Activated CD4-positive, alpha-beta T cell treated with anti-CD3 and anti-CD28 coated beads, Interleukin-10, Interleukin-2, amounts not matched to agents 100 ng/mL and 50 ng/mL, durations not matched to agents 16 hours and 8 hours (primary cell): ENCODE measurements at regions not wholly inside any gene's neighbourhood (a gene's known extent, or its start where the extent isn't known, plus 50 kb on each side); places are given as distances from the start of the nearest gene placed in this dataset.

Source experiments
- DNase-seq: peaks from one replicate; pipeline ENCODE4 v3.0.0-alpha.2; 2020

DNA sequence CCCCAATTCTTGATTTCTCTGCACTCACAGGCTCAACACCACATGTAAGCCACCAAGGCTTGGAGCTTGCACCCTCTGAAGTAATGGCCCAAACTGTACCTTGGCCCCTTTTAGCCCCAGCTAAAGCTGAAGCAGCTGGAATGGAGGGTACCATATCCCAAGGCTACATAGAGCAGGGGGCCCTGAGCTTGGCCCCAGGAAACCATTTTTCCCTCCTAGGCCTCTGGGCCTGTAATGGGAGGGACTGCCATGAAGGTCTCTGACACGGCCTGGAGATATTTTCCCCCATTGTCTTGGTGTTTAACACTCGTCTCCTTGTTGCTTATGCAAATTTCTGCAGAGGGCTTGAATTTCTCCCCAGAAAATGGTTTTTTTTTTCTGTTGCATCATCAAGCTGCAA is 69.7 kb downstream of the SKA1 start:
- no peak for DNase-seq

DNA sequence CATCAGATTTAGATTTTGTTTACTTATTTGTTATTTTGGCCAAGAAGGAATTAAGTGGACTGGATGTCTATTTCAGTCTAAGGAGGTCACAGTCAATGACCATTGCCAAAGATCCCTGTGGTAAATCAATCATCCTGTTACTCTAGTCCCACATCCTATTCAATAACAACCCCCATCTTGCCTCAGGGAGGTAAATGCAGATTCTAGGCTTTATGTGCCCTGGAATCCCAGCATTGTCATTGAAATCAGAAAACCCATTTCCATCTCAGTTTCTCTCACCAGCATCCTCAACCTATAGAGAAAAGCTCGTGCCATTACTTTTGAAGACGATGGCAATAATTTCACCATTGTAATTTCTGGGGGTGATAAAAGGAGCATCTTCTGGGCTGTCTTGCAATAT is 71.8 kb downstream of the SKA1 start:
- no peak for DNase-seq

DNA sequence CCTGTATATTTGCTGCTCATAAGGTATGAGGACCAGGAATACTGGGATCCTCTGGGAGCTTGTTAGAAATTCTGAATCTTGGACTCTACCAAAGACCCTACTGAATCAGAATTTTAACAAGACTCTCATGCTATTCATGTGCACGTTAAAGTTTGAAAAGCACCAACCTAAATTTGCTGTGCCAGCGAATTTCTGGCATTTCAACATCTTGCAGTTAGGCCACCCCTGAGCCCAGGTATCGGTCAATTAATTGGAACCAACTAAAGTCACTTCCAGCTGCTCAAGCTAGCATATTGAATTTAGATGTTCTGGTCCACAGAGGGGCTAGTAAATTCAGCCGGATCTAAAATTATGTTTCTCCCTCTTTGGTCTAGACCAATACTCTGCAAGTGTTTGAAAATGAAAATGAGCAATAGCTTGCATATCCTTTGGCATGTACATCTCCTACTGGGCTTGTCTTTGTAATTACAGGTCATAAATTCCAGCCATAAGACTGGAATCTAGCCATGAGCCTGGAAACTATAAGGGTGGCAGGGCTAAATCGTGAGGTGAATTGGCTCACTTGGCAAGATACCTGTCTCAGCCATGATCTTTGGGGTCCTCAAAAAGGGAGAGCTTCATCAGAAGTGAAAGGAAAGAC is 72.4 kb downstream of the SKA1 start:
- no peak for DNase-seq

DNA sequence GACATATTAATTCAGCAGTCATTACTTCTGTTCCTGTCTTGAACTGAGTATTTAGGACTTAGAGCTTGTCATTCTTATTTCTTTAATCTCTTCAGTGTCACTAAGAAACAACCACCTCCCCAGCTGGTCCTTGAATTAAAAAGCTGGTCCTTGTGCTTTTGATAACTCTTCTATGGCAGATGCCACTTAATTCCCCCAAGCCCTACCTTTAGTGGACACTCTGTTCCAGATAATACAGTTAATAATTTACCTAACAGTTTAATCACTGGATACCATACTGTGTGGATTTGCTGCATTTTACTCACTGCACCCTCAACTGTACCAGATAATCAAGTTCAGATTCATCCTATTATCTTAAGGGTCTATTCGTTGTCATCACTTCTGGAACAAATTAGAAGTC is 73.1 kb downstream of the SKA1 start:
- no peak for DNase-seq

DNA sequence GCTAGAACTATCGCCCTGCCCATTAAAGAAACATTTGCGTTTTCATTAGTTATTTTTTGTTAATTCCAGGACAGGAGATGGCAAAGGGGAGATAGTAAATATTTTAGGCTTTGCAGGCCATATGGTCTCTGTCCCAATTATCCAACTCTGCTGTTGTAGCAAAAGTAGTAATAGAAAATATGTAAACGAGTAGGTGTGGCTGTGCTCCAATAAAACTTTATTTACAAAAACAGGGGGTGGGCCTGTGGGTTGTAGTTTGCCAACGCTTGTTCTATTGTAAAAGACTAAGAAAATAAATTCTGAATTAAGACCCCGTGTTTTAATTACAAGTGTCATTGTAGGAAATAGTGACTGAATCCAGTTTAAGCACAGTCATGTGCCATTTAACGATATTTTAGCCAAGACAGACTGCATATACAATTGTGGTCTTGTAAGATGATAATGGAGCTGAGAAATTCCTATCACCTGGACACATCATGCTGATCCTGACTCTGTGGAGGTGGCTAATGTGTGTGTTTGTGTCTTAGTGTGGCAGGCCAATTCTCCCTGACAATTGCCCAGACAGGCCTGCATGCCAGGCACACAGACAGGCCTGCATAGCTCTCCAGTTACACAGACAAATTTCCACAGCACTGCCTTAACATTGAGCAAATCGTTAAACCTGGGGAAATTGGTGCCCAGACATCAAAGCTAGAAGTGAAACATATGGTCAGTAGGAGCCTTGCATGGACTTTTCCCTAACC is 76.4 kb downstream of the SKA1 start:
- no peak for DNase-seq

DNA sequence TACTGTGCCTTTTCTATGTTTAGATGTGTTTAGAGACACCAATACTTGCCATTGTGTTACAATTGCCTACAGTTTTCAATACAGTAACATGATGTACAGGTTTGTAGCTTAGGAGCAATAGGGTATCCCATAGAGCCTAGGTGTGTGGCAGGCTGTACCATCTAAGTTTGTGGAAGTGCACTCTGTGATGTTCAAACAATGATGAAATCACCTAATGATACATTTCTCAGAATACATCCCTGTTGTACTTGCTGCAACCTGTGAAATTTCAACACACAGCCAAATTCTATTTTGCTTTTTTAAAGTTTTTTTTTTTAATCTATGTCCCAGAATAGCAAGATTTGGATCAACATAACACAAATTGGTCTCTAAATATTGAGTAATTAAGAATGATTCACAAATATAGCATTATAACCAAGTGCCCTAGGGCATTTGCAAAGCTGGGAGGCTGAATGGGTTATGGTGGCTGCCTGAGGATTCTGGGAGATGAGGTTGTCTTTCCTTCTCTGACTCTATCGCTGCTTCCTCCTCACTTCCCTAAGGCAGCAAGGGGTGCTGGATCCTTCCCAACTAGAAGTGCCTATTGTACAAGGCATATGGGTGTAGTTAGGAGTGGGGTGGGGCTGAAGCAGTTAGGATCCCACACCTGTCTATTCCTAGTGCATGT is 78.3 kb downstream of the SKA1 start:
- DNase-seq: no peak

DNA sequence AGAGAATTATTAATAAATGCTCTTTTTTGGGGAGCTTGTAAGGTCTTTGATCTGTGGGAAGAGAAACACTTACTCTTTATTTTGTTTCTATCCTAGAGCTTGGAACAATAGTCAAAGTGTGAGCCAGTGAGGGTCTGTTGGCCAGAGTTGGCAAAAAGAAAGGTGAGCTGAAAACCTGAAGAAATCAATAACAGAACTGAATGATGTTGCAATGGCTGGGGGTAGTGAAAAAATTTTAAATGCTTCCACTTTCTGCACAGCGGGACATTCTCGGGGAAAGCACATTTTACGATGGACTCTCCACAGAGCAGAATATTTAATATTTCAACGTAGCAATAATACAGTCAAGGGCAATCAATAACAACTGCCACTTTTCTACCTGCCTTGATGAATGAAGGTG is 78.9 kb downstream of the SKA1 start:
- no peak for DNase-seq

DNA sequence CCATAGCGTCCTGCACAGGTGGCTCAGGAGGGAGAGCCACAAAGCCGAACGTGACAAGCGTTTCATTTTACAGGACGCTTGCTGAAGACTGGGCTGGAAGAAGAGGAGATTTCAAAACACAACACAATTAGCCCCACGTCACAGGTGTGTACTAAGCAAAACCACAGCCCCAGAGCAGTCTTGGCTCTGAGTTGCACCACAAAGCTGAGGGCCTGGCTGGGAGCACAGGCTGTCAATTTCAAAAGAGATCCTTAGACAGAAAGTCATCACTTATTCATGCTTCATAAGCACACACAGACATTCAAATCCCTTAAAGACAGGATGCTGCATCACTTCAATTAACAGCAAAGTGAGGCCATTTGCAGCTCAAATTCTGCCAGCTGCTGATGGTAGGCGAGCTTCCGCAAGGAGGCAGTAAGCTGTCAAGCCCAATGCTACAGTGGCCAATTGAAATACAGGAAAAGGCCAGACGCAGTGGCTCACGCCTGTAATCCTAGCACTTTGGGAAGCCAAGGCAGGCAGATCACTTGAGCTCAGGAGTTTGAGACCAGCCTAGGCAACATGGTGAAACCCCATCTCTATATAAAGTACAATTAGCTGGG is 79.6 kb downstream of the SKA1 start:
- DNase-seq: no peak

DNA sequence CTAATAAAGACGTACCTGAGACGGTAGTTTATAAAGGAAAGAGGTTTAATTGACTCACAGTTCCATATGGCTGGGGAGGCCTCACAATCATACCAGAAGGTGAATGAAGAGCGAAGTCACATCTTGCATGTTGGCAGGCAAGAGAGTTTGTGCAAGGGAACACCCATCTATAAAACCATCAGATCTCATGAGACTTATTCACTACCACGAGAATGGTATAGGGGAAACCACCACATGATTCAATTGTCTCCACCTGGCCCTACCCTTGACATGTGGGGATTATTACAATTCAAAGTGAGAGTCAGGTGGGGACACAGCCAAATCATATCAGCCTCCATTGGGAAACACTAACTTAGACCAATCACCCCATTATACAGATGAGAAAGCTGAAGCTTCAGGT is 81.4 kb downstream of the SKA1 start:
- no peak for DNase-seq

DNA sequence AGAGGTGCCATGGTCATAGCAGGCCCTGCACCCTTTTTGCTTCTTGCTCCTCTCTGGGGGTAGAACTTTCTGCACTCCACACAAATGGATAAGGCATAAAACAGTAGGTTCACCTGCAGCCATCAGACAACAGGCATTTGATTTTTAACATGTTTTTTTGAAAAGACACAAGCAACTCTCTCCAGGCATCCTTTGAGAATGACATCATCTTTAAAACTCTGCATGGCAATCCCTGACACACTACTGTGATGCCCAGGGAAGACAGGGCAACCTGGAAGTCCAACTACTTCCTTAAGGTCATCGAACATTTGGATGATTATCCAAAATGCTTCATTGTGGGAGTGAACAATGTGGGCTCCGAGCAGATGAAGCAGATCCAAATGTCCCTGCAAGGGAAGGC is 82.8 kb downstream of the SKA1 start:
- DNase-seq: no peak

DNA sequence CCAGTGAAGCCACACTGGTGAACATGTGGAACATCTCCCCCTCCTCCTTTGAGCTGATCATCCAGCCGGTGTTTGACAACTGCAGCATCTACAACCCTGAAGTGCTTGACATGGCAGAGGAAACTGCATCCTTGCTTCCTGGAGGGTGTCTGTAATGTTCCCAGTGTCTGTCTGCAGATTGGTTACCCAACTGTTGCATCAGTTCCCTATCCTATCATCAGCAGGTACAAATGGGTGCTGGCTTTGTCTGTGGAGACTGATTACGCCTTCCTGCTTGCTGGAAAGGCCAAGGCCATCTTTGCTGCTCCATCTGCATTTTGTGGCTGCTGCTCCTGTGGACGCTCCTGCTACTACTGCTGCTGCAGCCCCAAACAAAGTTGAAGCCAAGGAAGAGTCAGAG is 83.5 kb downstream of the SKA1 start:
- DNase-seq: no peak

DNA sequence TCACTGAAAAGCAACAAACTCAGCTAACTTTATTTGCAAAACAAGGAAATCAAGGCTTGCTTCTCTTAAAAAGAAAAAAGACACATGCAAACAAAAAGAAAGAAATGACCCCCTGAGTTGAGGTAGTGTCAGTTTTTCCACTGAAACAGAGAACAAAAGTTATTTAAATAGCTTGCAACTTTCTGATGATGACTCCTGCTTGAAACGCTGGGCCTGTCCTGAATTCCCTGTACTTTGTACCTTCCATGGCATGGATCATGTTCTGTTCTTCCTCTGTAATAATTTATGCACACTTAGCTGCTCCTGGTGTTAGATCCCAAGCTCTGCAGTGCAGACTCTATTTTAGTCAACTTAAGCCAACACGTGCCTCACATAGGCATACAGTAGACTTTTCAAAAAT is 84.0 kb downstream of the SKA1 start:
- DNase-seq: no peak

DNA sequence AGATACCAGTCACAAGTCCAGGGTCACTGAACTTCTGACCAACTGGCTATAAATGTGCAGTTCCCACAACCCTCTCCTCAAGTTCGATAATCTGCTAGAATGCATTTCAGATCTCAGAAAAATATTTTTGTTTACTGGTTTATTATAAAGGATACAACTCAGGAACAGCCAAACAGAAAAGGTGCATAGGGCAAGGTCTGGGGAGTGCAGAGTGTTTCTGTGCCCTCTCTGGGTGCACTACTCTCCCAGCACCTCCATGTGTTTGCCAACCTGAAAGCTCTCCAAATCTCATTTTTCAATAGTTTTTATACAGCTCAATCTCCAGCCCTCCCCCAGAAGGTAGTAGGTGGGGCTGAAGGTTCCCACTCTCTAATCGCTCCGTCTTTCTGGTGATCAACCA is 85.2 kb downstream of the SKA1 start:
- DNase-seq: no peak

DNA sequence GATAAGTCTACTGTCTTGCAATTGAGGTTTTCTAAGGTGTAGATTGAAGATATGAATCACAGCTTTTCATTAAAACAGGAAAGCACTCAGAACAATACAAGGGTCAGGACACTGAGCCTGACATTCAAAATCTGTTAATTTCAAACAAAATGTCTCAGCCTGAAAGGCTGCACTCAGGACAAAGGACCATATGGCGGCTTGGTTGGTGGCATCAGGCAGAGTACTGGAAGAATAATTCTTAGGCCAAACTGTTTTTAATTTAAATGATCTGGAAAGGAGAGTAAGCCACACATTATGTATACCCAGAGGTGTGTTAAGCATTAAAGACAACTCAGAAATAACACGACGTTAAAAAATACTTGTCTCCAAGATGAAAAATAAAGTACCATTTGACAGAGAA is 85.9 kb downstream of the SKA1 start:
- DNase-seq: no peak

DNA sequence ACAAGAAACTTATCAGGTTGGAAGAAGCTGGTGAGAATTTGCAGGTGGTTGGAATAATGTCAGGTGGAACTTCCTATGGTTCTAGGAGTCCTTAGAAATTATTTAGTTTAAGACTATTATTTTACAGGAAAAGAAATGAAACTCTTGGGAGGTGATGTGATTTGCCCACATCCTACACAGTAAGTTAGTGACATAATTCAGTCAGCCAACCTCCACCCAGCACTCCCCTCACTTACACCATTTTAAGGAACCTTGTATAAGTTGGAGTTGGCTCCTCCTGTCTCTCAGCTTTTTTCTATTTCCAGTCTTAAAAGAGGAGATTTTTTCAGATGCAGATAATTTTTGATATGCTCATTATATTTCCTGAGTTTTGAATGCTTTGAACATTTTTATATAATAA is 86.4 kb downstream of the SKA1 start:
- no peak for DNase-seq

DNA sequence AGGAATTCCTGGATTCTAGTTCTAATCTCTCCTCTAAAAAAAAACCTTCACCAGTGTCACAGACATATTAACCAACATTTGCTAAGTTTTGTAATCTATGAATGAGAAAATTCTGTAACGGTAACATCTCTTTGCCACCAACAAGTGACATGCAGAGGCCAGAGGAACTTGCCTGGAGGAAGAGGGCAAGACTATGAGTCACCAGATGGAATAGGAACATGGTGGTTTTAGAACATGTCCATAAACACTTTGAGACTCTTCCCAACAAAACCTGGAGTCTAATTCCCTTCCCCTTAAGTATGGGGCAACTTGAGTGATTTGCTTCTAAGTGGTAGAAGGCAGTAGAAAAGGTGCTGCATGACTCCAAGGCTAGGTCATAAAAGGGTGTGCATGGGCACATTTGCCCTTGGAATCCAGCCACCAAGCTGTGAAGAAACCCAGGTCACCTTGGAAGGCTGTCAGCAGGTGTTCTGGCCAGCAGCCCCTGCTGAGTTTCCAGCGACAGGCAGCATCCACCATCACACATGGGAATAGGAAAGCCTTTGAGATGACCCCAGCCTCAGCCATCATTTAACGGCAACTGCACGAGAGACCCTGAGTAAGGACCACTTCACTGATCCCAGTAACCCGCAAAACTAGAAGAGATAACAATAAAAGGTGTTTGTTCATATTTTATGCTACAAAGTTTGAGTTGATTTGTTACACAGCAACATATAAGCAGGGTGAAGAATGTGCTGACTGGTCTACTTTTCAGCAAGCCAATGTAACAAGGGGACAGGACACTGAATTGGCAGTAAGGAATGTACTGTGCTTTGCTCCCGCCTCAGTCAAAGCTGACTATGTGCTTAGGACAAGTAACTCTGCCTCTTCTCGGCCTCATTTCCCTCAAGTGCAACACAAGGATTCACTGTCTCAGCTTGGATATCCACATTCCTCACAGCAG is 90.6 kb downstream of the SKA1 start:
- DNase-seq: no peak

DNA sequence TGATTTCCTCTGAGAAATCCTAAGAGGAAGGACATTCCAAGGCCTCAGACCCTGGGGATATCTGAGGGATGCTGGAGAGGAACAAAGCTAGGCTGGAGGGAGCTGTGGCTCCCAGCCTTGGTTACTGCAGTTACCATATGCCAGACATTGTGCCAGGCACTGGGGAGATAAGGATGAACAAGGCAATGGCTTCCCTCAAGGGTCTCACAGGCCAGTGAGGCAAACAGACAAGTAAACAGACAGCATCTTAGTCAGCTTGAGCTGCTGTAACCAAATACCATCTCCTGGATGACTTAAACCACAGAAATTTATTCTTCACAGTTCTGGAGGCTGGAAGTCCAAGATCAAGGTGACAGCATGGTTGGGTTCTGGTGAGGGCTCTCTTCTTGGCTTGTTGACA is 91.8 kb downstream of the SKA1 start:
- DNase-seq: no peak

DNA sequence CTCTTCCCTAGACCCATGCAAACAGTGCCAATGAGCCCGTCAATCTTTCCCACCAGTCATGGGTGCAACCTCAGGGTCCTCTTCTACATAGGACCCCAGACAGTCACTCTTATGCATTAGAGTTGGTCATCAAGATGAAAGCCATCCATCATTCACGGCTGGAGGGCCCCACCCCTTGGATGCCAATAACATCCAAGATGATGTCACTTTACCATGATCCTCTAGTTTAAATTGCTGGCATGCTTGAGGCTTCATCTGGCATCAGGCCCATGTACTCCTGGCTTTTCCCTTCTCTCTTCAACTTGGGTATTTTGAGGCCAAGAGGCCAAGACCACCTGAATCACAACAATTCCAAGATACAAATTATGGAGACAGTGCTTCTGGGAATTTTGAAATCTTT is 91.1 kb upstream of the MAPK4 start:
- no peak for DNase-seq

DNA sequence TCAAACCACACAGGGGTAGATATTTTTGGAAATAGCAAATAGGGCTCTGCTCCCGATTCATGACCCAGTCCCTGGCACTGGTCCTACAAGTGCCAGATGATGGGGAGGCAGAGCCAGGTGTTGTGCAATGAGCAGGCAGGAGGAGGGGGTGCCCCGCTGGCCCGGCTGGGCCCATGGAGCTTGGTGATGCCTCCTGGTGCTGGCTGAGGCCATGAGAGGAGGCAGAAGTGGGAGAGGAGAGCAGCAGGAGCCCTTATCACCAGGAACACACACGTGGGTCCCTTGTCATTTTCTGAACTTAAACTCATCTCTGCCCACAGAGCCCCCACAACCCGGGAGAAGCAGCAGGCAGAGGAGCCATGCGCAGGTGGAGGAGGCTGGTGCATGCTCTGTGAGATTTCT is 90.5 kb upstream of the MAPK4 start:
- DNase-seq: no peak

DNA sequence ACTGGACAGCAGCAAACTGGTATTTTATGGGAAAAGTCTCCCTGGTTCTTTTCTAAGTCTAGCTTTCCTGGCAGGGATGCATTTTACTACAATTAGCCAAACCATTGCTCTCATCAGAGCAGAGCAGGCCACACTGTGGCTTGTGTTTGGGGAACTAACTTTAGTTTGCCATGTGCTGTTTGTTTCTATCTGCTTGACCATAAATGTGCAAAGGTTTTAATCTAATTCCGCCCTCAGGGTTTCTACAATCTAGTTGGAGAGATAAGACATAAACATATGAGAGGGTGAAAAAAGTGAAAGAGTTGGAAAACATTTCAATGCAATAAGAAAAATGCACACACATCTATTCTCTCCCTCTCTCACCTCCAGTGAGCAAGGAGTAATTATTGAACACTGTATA is 86.9 kb upstream of the MAPK4 start:
- no peak for DNase-seq

DNA sequence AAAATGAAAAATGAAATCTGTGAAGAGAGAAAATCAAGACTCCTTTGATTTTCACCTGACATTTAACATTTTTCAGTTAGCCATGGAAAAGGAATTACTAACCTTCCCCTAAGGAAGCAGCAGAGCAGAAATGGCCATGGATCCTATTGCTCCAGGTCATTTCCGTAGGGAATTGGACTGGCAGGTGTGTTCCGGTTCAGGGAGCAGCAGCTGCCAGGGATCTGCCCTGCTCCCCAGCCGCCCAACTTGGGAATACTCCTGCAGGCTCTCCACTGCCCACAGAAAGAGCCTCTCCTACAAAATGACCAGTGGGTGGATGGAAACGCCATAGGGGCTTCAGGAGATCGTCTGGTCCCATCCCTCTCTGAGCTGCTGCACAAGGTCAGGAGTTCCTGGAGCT is 86.0 kb upstream of the MAPK4 start:
- no peak for DNase-seq

DNA sequence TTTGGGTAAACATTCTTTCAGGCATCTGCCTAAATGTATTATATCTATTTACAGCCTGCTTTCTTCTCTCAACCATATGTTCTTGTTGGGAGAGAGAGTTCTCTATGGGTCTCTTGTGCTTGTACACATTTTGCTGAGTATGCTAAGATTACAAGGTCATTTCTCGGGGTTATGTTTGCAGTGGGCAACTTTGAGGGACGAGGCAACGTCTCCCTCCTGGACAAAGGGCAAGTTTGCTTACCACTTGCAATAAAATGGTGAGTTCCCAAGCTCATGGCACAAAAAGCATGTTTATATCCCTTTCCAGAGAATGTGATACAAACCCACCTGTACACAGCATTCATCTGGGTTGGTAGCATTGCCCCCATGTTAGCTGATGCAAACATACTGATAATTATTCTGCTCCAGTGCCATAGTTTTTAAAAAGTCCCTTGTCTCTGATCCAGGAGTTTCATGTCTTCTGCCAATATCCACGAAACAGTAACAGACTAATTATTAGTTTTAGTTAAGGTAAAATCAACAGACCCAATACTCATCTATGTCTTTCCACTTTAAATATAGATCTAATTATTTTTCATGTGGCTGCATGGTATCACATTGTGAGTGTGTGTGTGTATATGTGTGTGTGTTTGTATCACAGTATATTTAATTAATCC is 84.2 kb upstream of the MAPK4 start:
- no peak for DNase-seq
